ENCODE measurements at regions not wholly inside any gene's neighbourhood (a gene's known extent, or its start where the extent isn't known, plus 50 kb on each side); places are given as distances from the start of the nearest gene placed in this dataset.

DNA sequence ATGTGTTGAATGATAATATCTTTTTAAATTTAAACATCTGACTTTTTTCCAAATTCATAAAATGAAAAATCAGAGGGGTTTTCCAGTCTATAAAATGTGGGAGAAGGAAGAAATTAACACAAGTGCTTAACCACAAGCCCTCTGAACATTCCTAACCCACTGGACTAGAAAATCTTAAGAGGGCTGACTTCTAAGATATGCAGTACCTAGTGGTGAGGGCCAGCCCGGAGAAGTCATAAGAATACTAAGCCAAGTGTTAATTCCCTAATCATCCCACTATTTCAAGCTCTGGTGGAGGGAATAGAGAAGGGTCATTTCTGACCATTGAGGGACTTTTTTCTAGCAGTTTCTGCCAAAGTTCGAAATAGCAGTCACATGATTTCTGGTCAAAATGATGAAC lies 86.9 kb upstream of the NEIL3 start:
- Histone ChIP-seq H3K4me3 (replicated peaks in 1 of 3; ENCODE audit: low read depth in 2 of 3, low read length in 3 of 3) (no peak overlapping the region), H3K27ac (ENCODE audit: low read depth in 1 of 2, low read length in 2 of 2) (no peak overlapping the region), H3K4me1 (ENCODE audit: control insufficient read depth in 1 of 2, insufficient read depth in 2 of 2, low read length in 2 of 2) (no peaks in the 10 kb centered on the region), H3K36me3 (replicated peaks in 1 of 2; ENCODE audit: control insufficient read depth in 1 of 2, insufficient read depth in 2 of 2, low read length in 2 of 2) (no peaks in the 10 kb centered on the region), H3K4me2 (replicated peaks; ENCODE audit: extremely low read depth, low read length, poor library complexity, severe bottlenecking) (no peak overlapping the region), H4K20me1 (ENCODE audit: insufficient read depth, low read length) (no peaks in the 10 kb centered on the region), H2AFZ (ENCODE audit: insufficient read depth, low read depth, low read length, poor library complexity, severe bottlenecking) (no peak overlapping the region), H3K9ac (ENCODE audit: insufficient read depth, low read length, poor library complexity, severe bottlenecking) (no peak overlapping the region), H3K27me3 (ENCODE audit: control insufficient read depth in 2 of 2, insufficient read depth in 2 of 2, low read length in 2 of 2) (no peaks in the 10 kb centered on the region), H3K79me2 (ENCODE audit: insufficient read depth, low read length) (no peaks in the 10 kb centered on the region), H3K9me3 (replicated peaks in 1 of 2; ENCODE audit: control insufficient read depth in 1 of 2, insufficient read depth in 1 of 2, low read length in 2 of 2) (no peaks in the 10 kb centered on the region)
- H3K27me3 Mint-ChIP-seq (ENCODE audit: low read depth in 3 of 3) = peaks cover 0 to 2% (median 1%) of the 10 kb centered on the region in 3 donors
- H3K9me3 Mint-ChIP-seq = peaks cover 0 to 10% (median 3%) of the 10 kb centered on the region in 7 donors
- WGBS (ENCODE audit: insufficient coverage) = no CpG with 5 or more reads among the region's 2 CpGs
- H3K27ac Mint-ChIP-seq = no peak overlapping the region
- DNase-seq = no peak
- no peak for TF ChIP-seq CTCF (IDR thresholded peaks at IDR 0.05)
- no peaks in the 10 kb centered on the region for H3K4me1 Mint-ChIP-seq
- H3K36me3 Mint-ChIP-seq = no peaks in the 10 kb centered on the region
- intact Hi-C loops (cut with micrococcal nuclease) = no loop called here
- no peak overlapping the region for H3K4me3 Mint-ChIP-seq

DNA sequence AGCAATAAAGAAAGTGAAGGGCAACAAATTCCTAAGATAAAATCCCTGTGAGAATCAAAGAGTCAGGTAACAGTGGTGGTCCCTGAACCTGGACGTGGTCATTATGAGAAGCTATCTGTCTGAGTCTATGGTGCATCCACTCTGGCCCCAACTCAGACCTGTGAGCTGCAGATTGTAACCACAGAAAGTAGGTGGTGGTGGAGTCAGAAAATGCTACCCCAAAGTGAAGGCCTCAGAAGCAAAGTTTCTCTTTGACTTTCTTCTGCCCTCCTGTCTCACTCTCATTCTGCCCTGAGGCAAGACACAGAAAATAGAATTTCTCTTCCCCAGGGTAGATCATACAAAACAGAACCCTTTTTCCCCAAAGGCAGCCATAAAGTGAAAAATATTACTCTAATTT lies 84.1 kb upstream of the NEIL3 start:
- Histone ChIP-seq H3K4me2 (replicated peaks; ENCODE audit: extremely low read depth, low read length, poor library complexity, severe bottlenecking) (no peak overlapping the region), H2AFZ (ENCODE audit: insufficient read depth, low read depth, low read length, poor library complexity, severe bottlenecking) (no peak overlapping the region), H3K79me2 (ENCODE audit: insufficient read depth, low read length) (no peaks in the 10 kb centered on the region), H3K36me3 (replicated peaks in 1 of 2; ENCODE audit: control insufficient read depth in 1 of 2, insufficient read depth in 2 of 2, low read length in 2 of 2) (no peaks in the 10 kb centered on the region), H3K9me3 (replicated peaks in 1 of 2; ENCODE audit: control insufficient read depth in 1 of 2, insufficient read depth in 1 of 2, low read length in 2 of 2) (no peaks in the 10 kb centered on the region), H3K27ac (ENCODE audit: low read depth in 1 of 2, low read length in 2 of 2) (no peak overlapping the region), H3K27me3 (ENCODE audit: control insufficient read depth in 2 of 2, insufficient read depth in 2 of 2, low read length in 2 of 2) (no peaks in the 10 kb centered on the region), H4K20me1 (ENCODE audit: insufficient read depth, low read length) (no peaks in the 10 kb centered on the region), H3K4me1 (ENCODE audit: control insufficient read depth in 1 of 2, insufficient read depth in 2 of 2, low read length in 2 of 2) (no peaks in the 10 kb centered on the region), H3K4me3 (replicated peaks in 1 of 3; ENCODE audit: low read depth in 2 of 3, low read length in 3 of 3) (no peak overlapping the region), H3K9ac (ENCODE audit: insufficient read depth, low read length, poor library complexity, severe bottlenecking) (no peak overlapping the region)
- Mint-ChIP-seq H3K27ac (no peak overlapping the region), H3K4me1 (peaks cover 16% of the 10 kb centered on the region), H3K9me3 (peaks cover 0 to 10% (median 3%) of the 10 kb centered on the region in 7 donors), H3K27me3 (ENCODE audit: low read depth in 3 of 3) (peaks cover 0 to 2% (median 0%) of the 10 kb centered on the region in 3 donors), H3K4me3 (no peak overlapping the region), H3K36me3 (no peaks in the 10 kb centered on the region)
- no peak for DNase-seq
- intact Hi-C loops (cut with micrococcal nuclease) = no loop called here
- no peak for TF ChIP-seq CTCF (IDR thresholded peaks at IDR 0.05)
- WGBS (ENCODE audit: insufficient coverage) = 100% methylated on average over 1 of the region's 1 CpG

Data from CD14-positive monocyte (primary cell).